ENCODE measurements at regions not wholly inside any gene's neighbourhood (a gene's known extent, or its start where the extent isn't known, plus 50 kb on each side); places are given as distances from the start of the nearest gene placed in this dataset.

DNA sequence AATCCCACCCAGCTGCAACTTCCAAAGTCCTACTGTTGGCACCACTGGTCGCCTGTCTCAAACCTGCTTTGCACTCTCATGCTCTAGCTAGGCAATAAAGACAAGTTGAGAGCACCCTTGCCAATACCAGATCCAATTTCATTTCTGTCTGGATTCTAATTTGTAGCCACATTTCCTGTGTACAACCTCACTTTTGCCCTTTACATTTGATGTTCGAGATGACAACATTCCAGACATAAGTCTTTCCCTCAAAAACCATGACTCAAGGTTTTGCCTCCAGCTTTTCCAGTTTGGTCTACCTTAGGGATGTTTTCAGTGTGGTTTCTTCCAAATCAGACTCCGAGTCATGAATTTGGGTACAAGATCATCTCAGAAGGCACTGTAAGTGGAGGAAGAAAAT, 309.0 kb downstream of the GPAM start:
- Mint-ChIP-seq H3K27me3 (ENCODE audit: low read depth) (no peaks in the 10 kb centered on the region), H3K4me3 (no peak overlapping the region), H3K9me3 (peaks cover 34 to 35% of the 10 kb centered on the region in 2 experiments), H3K4me1 (peaks cover 21 to 22% of the 10 kb centered on the region in 2 experiments), H3K36me3 (ENCODE audit: insufficient read depth in 1 of 3, low read depth in 3 of 3) (peaks cover 17 to 31% (median 22%) of the 10 kb centered on the region in 3 experiments), H3K27ac (no peak overlapping the region)
- no peak overlapping the region for H4K5ac ChIP-seq (ENCODE audit: insufficient read length, low read depth, low read length)
- no peak overlapping the region for H4K91ac ChIP-seq (ENCODE audit: insufficient read length, low read depth, low read length)
- WGBS (ENCODE audit: extremely low coverage, insufficient read length, low lambda C conversion rate): no CpG with 5 or more reads among the region's 3 CpGs
- H4K8ac ChIP-seq (replicated peaks; ENCODE audit: insufficient read length, low read depth, low read length): no peak overlapping the region
- no peak for DNase-seq
- no peak overlapping the region for H3K18ac ChIP-seq (ENCODE audit: insufficient read length, low read depth, low read length)
- no peak overlapping the region for H3T11ph ChIP-seq (ENCODE audit: low read length)
- no peak overlapping the region for H3K56ac ChIP-seq (ENCODE audit: insufficient read length, low read depth, low read length)
- H3K14ac ChIP-seq (ENCODE audit: insufficient read depth, low read length): no peak overlapping the region
- H3K4me1 ChIP-seq (ENCODE audit: insufficient read depth, low read length): no peaks in the 10 kb centered on the region
- H2BK15ac ChIP-seq (ENCODE audit: low read depth, low read length): no peak overlapping the region
- H3K27ac ChIP-seq (ENCODE audit: insufficient read length, low read depth, low read length): no peak overlapping the region
- no peak overlapping the region for H2BK20ac ChIP-seq (ENCODE audit: low read depth, low read length, poor library complexity, severe bottlenecking)
- no peak overlapping the region for H3K23ac ChIP-seq (ENCODE audit: insufficient read length, low read depth, low read length)
- no peaks in the 10 kb centered on the region for H3K23me2 ChIP-seq (ENCODE audit: insufficient read length, low read depth, low read length, poor library complexity, severe bottlenecking)
- no peak overlapping the region for H2BK12ac ChIP-seq (ENCODE audit: insufficient read length, low read depth, low read length)
- no peaks in the 10 kb centered on the region for H3K79me2 ChIP-seq (ENCODE audit: insufficient read depth, low read length)
- H2AFZ ChIP-seq (ENCODE audit: low read length): no peak overlapping the region
- no peak overlapping the region for H2BK5ac ChIP-seq (ENCODE audit: insufficient read length, low read length)
- H4K20me1 ChIP-seq (ENCODE audit: control insufficient read depth, insufficient read depth, insufficient read length): no peaks in the 10 kb centered on the region
- no peak overlapping the region for H3K4me2 ChIP-seq (ENCODE audit: insufficient read depth, insufficient read length, low read length)
- H3K27me3 ChIP-seq (ENCODE audit: insufficient read depth, low read length): no peaks in the 10 kb centered on the region
- no peak overlapping the region for H2BK120ac ChIP-seq (ENCODE audit: low read depth, low read length, poor library complexity, severe bottlenecking)
- H3K79me1 ChIP-seq (ENCODE audit: insufficient read depth, low read depth, low read length, poor library complexity, severe bottlenecking): no peaks in the 10 kb centered on the region
- no peak overlapping the region for H2AK5ac ChIP-seq (ENCODE audit: insufficient read length, low read length)
- no peak overlapping the region for H3K4ac ChIP-seq (ENCODE audit: low read depth, low read length)
- H3K9ac ChIP-seq (ENCODE audit: extremely low read depth, insufficient read length, low read length): no peak overlapping the region
- peaks cover 5% of the 10 kb centered on the region for H3K9me3 ChIP-seq (ENCODE audit: control insufficient read depth, low read depth, low read length)
- TF ChIP-seq, protein P1, sequence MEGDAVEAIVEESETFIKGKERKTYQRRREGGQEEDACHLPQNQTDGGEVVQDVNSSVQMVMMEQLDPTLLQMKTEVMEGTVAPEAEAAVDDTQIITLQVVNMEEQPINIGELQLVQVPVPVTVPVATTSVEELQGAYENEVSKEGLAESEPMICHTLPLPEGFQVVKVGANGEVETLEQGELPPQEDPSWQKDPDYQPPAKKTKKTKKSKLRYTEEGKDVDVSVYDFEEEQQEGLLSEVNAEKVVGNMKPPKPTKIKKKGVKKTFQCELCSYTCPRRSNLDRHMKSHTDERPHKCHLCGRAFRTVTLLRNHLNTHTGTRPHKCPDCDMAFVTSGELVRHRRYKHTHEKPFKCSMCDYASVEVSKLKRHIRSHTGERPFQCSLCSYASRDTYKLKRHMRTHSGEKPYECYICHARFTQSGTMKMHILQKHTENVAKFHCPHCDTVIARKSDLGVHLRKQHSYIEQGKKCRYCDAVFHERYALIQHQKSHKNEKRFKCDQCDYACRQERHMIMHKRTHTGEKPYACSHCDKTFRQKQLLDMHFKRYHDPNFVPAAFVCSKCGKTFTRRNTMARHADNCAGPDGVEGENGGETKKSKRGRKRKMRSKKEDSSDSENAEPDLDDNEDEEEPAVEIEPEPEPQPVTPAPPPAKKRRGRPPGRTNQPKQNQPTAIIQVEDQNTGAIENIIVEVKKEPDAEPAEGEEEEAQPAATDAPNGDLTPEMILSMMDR (conservative IDR thresholded peaks at IDR 0.05): no peak
